ENCODE measurements at regions not wholly inside any gene's neighbourhood (a gene's known extent, or its start where the extent isn't known, plus 50 kb on each side); places are given as distances from the start of the nearest gene placed in this dataset.

GRCh38 chr4:114306946-114307345 is 291.7 kb upstream of the UGT8 start:
- H3K36me3 ChIP-seq = no peaks in the 10 kb centered on the region
- H3K4me3 ChIP-seq = no peak overlapping the region
- H3K27me3 ChIP-seq = no peaks in the 10 kb centered on the region
- no peak for DNase-seq (ENCODE audit: low spot score)
- TF ChIP-seq, protein P1, sequence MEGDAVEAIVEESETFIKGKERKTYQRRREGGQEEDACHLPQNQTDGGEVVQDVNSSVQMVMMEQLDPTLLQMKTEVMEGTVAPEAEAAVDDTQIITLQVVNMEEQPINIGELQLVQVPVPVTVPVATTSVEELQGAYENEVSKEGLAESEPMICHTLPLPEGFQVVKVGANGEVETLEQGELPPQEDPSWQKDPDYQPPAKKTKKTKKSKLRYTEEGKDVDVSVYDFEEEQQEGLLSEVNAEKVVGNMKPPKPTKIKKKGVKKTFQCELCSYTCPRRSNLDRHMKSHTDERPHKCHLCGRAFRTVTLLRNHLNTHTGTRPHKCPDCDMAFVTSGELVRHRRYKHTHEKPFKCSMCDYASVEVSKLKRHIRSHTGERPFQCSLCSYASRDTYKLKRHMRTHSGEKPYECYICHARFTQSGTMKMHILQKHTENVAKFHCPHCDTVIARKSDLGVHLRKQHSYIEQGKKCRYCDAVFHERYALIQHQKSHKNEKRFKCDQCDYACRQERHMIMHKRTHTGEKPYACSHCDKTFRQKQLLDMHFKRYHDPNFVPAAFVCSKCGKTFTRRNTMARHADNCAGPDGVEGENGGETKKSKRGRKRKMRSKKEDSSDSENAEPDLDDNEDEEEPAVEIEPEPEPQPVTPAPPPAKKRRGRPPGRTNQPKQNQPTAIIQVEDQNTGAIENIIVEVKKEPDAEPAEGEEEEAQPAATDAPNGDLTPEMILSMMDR (IDR thresholded peaks at IDR 0.05) = no peak
- H3K9me3 ChIP-seq = no peaks in the 10 kb centered on the region
- no peak overlapping the region for H3K27ac ChIP-seq
- H3K4me1 ChIP-seq = no peaks in the 10 kb centered on the region

DNA sequence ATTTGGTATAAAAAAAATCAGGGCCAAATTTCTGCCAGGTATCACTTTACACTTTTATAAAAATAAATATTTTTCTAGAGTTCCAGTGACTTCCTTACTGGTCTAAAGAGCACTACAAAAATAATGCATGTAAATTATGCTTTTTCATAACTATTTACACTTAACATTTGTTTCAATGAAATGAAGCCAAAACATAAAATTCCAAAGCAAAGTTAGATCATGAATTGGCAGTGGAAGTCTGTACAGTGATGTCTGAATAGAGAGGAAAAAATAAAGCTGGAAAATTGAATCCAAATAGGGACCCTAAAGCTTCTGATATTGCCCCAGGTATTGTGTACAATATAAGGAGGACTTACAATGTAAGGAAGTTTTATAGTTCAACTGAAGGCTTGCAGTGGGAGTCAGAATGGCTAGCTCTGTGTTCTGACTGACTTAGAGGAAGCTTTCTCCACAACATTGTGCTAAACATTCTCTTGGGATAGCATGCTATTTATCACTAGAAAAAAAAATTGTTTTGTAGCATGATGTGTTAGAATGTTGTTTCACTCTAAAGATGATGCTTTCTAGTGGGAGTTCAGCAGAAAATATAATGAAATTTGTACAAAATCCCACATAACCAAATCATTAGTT is 288.2 kb upstream of the UGT8 start:
- H3K9me3 ChIP-seq = no peaks in the 10 kb centered on the region
- no peak for DNase-seq (ENCODE audit: low spot score)
- H3K4me3 ChIP-seq = no peak overlapping the region
- no peak overlapping the region for H3K27ac ChIP-seq
- no peaks in the 10 kb centered on the region for H3K4me1 ChIP-seq
- TF ChIP-seq, protein P1 (IDR thresholded peaks at IDR 0.05) = no peak
- H3K27me3 ChIP-seq = no peaks in the 10 kb centered on the region
- no peaks in the 10 kb centered on the region for H3K36me3 ChIP-seq

- H3K9me3 ChIP-seq = no peaks in the 10 kb centered on the region
Measured at GRCh38 chr4:114311787-114312186, 286.8 kb upstream of the UGT8 start.

GRCh38 chr4:114312338-114312737 is 286.3 kb upstream of the UGT8 start:
- no peaks in the 10 kb centered on the region for H3K4me1 ChIP-seq
- no peaks in the 10 kb centered on the region for H3K9me3 ChIP-seq
- no peak overlapping the region for H3K27ac ChIP-seq
- TF ChIP-seq, protein P1 (IDR thresholded peaks at IDR 0.05) = no peak
- no peaks in the 10 kb centered on the region for H3K36me3 ChIP-seq
- no peak overlapping the region for H3K4me3 ChIP-seq
- no peak for DNase-seq (ENCODE audit: low spot score)
- no peaks in the 10 kb centered on the region for H3K27me3 ChIP-seq

More at GRCh38 chr4:114311787-114312186, 286.8 kb upstream of the UGT8 start:
- Histone ChIP-seq H3K4me1 (no peaks in the 10 kb centered on the region), H3K27ac (no peak overlapping the region), H3K36me3 (no peaks in the 10 kb centered on the region), H3K27me3 (no peaks in the 10 kb centered on the region), H3K4me3 (no peak overlapping the region)
- TF ChIP-seq, protein P1 (IDR thresholded peaks at IDR 0.05) = no peak
- DNase-seq (ENCODE audit: low spot score) = no peak

- DNase-seq (ENCODE audit: low spot score) = no peak
- no peaks in the 10 kb centered on the region for H3K36me3 ChIP-seq
- H3K27ac ChIP-seq = no peak overlapping the region
- H3K4me1 ChIP-seq = no peaks in the 10 kb centered on the region
- no peaks in the 10 kb centered on the region for H3K9me3 ChIP-seq
- H3K4me3 ChIP-seq = no peak overlapping the region
- no peaks in the 10 kb centered on the region for H3K27me3 ChIP-seq
- TF ChIP-seq, protein P1 (IDR thresholded peaks at IDR 0.05) = no peak
Measured at GRCh38 chr4:114316789-114317188, 281.8 kb upstream of the UGT8 start.

GRCh38 chr4:114317564-114317963 is 281.0 kb upstream of the UGT8 start:
- no peaks in the 10 kb centered on the region for H3K27me3 ChIP-seq

More at GRCh38 chr4:114317564-114317963, 281.0 kb upstream of the UGT8 start:
- Histone ChIP-seq H3K9me3 (no peaks in the 10 kb centered on the region), H3K4me3 (no peak overlapping the region), H3K36me3 (no peaks in the 10 kb centered on the region), H3K4me1 (no peaks in the 10 kb centered on the region), H3K27ac (no peak overlapping the region)
- DNase-seq (ENCODE audit: low spot score) = no peak
- TF ChIP-seq, protein P1 (IDR thresholded peaks at IDR 0.05) = no peak
